ENCODE measurements at regions not wholly inside any gene's neighbourhood (a gene's known extent, or its start where the extent isn't known, plus 50 kb on each side); places are given as distances from the start of the nearest gene placed in this dataset.

DNA sequence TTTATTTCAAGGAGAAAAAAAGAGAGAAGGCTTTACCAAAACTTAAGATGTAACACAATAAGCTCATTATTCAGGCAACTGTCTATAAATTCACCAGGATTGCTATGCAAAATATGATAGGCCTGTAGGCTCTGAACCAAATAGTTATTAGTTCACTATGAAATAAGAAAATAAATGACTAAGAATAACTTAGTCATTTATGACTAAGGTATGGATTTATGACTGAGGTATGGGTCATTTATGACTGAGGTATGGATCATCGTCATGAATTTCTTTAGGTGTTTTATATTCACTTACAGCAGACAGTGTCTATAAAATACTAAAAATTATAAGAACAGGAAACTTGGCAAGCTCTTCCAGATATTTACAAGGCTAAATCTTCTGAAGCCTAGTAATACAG lies 52.1 kb upstream of the SNX9 start:
- FAIRE-seq (no peak), ATAC-seq (no peak), DNase-seq (ENCODE audit: extremely low read depth in 1 of 4, low spot score in 3 of 4) (no peak)
- 50% methylated on average over 1 of the region's 1 CpG for WGBS (ENCODE audit: insufficient coverage, low coverage, missing lambda C conversion rate)
- intact Hi-C loops (cut with micrococcal nuclease) (no loop called here), in situ Hi-C loops (cut with MboI) (no loop called here)
- no peaks in the 10 kb centered on the region for H3K9me3 ChIP-seq (replicated peaks; ENCODE audit: control insufficient read depth, insufficient read depth, low read depth, low read length)
- H3K4me1 ChIP-seq (replicated peaks in 1 of 2; ENCODE audit: control insufficient read depth in 2 of 2, insufficient read depth in 2 of 2, low read length in 2 of 2) = peaks cover 22 to 29% of the 10 kb centered on the region in 2 experiments
- no peak overlapping the region for H3K4me3 ChIP-seq
- CTCF ChIA-PET (ENCODE audit: low intra/inter-chr PET ratio) = no interaction called here
- H3K4me2 ChIP-seq (ENCODE audit: insufficient read depth, low read length) = no peak overlapping the region
- H4K20me1 ChIP-seq (replicated peaks; ENCODE audit: control insufficient read depth, insufficient read depth, low read length) = no peaks in the 10 kb centered on the region
- H3K79me2 ChIP-seq (ENCODE audit: control insufficient read depth, insufficient read depth, low read length) = no peaks in the 10 kb centered on the region
- H3K9me1 ChIP-seq (ENCODE audit: control insufficient read depth, insufficient read depth, low read length) = no peaks in the 10 kb centered on the region
- H3K9ac ChIP-seq (ENCODE audit: insufficient read depth in 1 of 2, low read depth in 2 of 2, low read length in 2 of 2) = no peak overlapping the region
- POLR2A ChIA-PET = interaction anchor here (0.6 kb wide), 1 partner anchor 130 kb away, joined by 3 read pairs; no protein-coding TSS in a partner anchor
- no peaks in the 10 kb centered on the region for H3K27me3 ChIP-seq (ENCODE audit: control insufficient read depth in 2 of 2, insufficient read depth in 2 of 2, low read length in 2 of 2)
- no peaks in the 10 kb centered on the region for H3K36me3 ChIP-seq (ENCODE audit: control insufficient read depth, insufficient read depth, low read length)
- H3K27ac ChIP-seq (ENCODE audit: extremely low read depth, low read depth, low read length) = no peak overlapping the region
- no TSS peak for BruUV-seq (replicated peaks)
- H2AFZ ChIP-seq (ENCODE audit: low read depth, low read length) = no peak overlapping the region
- TF ChIP-seq, protein P1, sequence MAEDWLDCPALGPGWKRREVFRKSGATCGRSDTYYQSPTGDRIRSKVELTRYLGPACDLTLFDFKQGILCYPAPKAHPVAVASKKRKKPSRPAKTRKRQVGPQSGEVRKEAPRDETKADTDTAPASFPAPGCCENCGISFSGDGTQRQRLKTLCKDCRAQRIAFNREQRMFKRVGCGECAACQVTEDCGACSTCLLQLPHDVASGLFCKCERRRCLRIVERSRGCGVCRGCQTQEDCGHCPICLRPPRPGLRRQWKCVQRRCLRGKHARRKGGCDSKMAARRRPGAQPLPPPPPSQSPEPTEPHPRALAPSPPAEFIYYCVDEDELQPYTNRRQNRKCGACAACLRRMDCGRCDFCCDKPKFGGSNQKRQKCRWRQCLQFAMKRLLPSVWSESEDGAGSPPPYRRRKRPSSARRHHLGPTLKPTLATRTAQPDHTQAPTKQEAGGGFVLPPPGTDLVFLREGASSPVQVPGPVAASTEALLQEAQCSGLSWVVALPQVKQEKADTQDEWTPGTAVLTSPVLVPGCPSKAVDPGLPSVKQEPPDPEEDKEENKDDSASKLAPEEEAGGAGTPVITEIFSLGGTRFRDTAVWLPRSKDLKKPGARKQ (CRISPR knock-in tag; IDR thresholded peaks at IDR 0.05) = no peak
- TF ChIP-seq ZNF507 (tag; conservative IDR thresholded peaks at IDR 0.05) (no peak), KAT8 (IDR thresholded peaks at IDR 0.05; ENCODE audit: low read depth) (no peak), POLR2H (tag; IDR thresholded peaks at IDR 0.05; ENCODE audit: low read depth) (no peak), SETDB1 (IDR thresholded peaks at IDR 0.05; ENCODE audit: low read length) (no peak), MECOM (CRISPR knock-in tag; IDR thresholded peaks at IDR 0.05) (no peak), FOSL1 (tag; conservative IDR thresholded peaks at IDR 0.05) (peak; percentile 41; the same call in 1 of the 2 replicates)
- TF ChIP-seq, protein P2, sequence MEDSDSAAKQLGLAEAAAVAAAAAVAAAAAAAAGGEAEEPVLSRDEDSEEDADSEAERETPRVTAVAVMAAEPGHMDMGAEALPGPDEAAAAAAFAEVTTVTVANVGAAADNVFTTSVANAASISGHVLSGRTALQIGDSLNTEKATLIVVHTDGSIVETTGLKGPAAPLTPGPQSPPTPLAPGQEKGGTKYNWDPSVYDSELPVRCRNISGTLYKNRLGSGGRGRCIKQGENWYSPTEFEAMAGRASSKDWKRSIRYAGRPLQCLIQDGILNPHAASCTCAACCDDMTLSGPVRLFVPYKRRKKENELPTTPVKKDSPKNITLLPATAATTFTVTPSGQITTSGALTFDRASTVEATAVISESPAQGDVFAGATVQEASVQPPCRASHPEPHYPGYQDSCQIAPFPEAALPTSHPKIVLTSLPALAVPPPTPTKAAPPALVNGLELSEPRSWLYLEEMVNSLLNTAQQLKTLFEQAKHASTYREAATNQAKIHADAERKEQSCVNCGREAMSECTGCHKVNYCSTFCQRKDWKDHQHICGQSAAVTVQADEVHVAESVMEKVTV (CRISPR knock-in tag; IDR thresholded peaks at IDR 0.05) = no peak
- TF ChIP-seq, protein P3, sequence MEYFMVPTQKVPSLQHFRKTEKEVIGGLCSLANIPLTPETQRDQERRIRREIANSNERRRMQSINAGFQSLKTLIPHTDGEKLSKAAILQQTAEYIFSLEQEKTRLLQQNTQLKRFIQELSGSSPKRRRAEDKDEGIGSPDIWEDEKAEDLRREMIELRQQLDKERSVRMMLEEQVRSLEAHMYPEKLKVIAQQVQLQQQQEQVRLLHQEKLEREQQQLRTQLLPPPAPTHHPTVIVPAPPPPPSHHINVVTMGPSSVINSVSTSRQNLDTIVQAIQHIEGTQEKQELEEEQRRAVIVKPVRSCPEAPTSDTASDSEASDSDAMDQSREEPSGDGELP (CRISPR knock-in tag; IDR thresholded peaks at IDR 0.05; ENCODE audit: borderline replicate concordance) = no peak
- TF ChIP-seq, protein P4, sequence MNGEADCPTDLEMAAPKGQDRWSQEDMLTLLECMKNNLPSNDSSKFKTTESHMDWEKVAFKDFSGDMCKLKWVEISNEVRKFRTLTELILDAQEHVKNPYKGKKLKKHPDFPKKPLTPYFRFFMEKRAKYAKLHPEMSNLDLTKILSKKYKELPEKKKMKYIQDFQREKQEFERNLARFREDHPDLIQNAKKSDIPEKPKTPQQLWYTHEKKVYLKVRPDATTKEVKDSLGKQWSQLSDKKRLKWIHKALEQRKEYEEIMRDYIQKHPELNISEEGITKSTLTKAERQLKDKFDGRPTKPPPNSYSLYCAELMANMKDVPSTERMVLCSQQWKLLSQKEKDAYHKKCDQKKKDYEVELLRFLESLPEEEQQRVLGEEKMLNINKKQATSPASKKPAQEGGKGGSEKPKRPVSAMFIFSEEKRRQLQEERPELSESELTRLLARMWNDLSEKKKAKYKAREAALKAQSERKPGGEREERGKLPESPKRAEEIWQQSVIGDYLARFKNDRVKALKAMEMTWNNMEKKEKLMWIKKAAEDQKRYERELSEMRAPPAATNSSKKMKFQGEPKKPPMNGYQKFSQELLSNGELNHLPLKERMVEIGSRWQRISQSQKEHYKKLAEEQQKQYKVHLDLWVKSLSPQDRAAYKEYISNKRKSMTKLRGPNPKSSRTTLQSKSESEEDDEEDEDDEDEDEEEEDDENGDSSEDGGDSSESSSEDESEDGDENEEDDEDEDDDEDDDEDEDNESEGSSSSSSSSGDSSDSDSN (IDR thresholded peaks at IDR 0.05; ENCODE audit: borderline replicate concordance in 1 of 2, low read depth in 2 of 2, low read length in 2 of 2) = no peak
- TF ChIP-seq, protein P5, sequence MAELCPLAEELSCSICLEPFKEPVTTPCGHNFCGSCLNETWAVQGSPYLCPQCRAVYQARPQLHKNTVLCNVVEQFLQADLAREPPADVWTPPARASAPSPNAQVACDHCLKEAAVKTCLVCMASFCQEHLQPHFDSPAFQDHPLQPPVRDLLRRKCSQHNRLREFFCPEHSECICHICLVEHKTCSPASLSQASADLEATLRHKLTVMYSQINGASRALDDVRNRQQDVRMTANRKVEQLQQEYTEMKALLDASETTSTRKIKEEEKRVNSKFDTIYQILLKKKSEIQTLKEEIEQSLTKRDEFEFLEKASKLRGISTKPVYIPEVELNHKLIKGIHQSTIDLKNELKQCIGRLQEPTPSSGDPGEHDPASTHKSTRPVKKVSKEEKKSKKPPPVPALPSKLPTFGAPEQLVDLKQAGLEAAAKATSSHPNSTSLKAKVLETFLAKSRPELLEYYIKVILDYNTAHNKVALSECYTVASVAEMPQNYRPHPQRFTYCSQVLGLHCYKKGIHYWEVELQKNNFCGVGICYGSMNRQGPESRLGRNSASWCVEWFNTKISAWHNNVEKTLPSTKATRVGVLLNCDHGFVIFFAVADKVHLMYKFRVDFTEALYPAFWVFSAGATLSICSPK (IDR thresholded peaks at IDR 0.05; ENCODE audit: borderline replicate concordance) = no peak
- TF ChIP-seq, protein P6, sequence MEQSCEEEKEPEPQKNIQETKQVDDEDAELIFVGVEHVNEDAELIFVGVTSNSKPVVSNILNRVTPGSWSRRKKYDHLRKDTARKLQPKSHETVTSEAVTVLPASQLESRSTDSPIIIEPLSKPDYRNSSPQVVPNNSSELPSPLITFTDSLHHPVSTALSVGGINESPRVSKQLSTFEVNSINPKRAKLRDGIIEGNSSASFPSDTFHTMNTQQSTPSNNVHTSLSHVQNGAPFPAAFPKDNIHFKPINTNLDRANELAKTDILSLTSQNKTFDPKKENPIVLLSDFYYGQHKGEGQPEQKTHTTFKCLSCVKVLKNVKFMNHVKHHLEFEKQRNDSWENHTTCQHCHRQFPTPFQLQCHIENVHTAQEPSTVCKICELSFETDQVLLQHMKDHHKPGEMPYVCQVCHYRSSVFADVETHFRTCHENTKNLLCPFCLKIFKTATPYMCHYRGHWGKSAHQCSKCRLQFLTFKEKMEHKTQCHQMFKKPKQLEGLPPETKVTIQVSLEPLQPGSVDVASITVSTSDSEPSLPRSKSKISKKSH (CRISPR knock-in tag; IDR thresholded peaks at IDR 0.05) = no peak

All from K562 (cell line).